DND-41 (cell line): ENCODE measurements at regions not wholly inside any gene's neighbourhood (a gene's known extent, or its start where the extent isn't known, plus 50 kb on each side); places are given as distances from the start of the nearest gene placed in this dataset.

Experiments used
- EZH2 ChIP-seq: IDR thresholded peaks from 3 replicates; pipeline ENCODE4 v1.6.1; 2012; ENCODE audit warnings: borderline replicate concordance, low read depth, mild to moderate bottlenecking, moderate library complexity, low read length, inconsistent platforms; ENCODE audit not compliant: severe bottlenecking
- TF ChIP-seq, protein P1 (sequence below): IDR thresholded peaks from 2 replicates; pipeline ENCODE4 v1.5.1; 2012; ENCODE audit warnings: borderline replicate concordance, low read length, moderate library complexity, mild to moderate bottlenecking; ENCODE audit not compliant: poor library complexity, severe bottlenecking; ENCODE audit errors: extremely low read depth

DNA sequence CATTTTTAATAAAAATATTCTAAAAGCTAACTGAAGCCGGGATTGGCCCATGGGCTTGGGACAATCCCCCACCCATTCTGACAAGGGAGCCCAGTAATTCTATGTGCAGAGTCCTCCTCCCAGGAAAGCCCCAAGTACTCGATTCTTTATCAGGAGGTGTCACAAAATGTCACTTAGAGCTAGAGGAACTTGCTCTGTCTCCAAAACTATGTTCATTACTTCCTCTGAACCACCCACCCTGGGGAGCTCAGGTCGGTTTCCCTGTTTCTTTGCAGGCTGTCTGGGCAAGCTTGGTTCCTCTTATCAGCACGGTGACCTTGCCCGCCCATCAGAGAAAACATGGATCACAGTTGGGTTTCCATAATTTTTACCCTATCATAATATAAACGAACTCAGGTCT lies 430.6 kb upstream of the ID2 start:
- TF ChIP-seq EZH2: no peak
- TF ChIP-seq, protein P1, sequence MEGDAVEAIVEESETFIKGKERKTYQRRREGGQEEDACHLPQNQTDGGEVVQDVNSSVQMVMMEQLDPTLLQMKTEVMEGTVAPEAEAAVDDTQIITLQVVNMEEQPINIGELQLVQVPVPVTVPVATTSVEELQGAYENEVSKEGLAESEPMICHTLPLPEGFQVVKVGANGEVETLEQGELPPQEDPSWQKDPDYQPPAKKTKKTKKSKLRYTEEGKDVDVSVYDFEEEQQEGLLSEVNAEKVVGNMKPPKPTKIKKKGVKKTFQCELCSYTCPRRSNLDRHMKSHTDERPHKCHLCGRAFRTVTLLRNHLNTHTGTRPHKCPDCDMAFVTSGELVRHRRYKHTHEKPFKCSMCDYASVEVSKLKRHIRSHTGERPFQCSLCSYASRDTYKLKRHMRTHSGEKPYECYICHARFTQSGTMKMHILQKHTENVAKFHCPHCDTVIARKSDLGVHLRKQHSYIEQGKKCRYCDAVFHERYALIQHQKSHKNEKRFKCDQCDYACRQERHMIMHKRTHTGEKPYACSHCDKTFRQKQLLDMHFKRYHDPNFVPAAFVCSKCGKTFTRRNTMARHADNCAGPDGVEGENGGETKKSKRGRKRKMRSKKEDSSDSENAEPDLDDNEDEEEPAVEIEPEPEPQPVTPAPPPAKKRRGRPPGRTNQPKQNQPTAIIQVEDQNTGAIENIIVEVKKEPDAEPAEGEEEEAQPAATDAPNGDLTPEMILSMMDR: no peak
